CD4-positive, alpha-beta T cell treated with Interferon alpha-2 for 1 hour (primary cell): ENCODE measurements at regions not wholly inside any gene's neighbourhood (a gene's known extent, or its start where the extent isn't known, plus 50 kb on each side); places are given as distances from the start of the nearest gene placed in this dataset.

ENCODE experiments used
- DNase-seq, 2 donors: peaks; one replicate each; pipeline ENCODE4 v3.0.0-alpha.2; 2020 to 2022

DNA sequence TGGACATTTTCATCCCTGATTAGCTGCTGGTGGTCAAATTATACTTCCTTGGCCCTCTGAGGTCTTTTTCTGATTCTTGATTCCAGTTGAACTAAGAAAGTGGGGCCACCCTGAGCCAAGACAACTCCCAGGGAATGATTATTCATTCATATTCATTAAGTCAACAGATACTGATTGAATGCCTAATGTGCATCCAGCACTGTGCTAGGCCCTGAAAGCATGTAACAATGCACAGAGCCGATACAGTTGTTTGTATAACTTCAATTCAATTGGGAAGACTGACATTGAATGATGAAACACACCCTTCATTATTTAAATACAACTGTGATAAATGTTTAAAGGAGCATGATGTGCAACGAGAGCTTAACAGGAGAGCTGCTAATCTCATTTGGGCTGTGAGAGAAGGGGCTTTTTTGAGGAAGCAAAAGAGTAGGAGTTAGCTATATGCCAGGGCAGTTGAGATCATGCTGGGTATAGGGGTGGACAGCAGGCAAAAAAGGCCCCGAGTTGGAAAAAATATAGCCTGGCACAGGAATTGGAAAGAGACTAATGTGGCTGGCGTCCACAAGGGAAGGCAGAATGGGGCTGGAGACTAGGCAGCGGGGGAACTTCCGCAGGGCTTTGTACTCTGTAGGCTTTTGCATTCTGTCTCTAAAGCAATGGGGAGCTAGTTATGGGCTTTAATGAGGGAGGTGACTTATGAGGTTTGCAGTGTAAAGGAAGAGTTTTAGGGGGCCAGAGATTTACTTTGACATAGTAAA is 57.2 kb upstream of the ACVR1 start:
- DNase-seq, result no peak

DNA sequence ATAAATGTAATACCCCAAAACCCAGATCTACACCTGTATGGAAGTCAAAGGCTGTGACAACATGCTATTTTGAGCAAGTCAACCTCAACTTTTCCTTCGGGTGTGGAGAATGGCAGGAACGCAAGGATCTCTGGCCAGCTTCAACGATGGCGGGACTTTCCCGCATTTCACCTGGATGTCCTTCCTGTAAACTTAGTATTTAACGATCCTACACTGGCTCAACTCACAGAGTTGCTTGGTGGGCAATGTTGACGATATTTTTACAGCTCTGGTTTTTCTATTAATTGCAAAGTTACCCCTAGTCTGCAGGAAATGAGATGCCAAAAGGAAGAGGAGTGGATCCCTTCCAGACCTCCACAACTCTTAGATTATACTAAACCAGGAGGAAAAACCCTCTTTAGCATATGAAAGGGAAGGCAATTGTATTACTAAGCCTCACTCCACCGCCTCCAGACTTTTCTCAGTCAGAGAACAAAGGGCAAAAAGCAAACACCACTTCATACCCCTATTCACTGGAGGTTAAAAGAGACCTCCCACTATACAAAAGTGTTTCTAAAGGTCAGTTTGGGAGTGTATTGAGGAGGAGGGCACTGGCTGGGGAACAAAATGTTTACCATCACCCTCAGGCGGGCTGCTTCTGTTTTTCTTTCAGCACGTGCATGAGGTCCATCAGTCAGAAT is 56.5 kb upstream of the ACVR1 start:
- DNase-seq, result no peak

- no peak for DNase-seq
Observed at GRCh38 chr2:157931542-157931941, 55.4 kb upstream of the ACVR1 start.

GRCh38 chr2:157930728-157931127 is 54.6 kb upstream of the ACVR1 start:
- no peak for DNase-seq

GRCh38 chr2:157929871-157930667 is 53.9 kb upstream of the ACVR1 start:
- DNase-seq, result no peak

DNA sequence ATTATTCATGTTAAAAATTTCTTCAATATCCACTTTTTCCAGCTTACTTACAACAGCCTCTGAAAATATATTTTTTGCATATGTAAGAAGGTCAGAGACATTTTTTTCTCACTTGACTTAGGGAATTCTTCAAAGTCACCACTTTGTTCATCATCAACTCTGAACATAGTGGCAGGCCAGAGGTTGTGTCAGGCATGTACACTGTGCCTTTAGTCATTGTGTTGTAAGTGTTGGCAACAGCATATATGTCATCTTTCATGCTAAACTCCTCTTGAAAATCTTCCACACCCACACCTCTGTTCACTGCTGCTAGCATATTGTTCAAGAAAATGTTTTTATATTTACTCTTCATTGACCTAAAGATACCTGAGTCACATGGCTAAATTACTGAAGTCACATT is 52.2 kb upstream of the ACVR1 start:
- DNase-seq, result no peak

DNA sequence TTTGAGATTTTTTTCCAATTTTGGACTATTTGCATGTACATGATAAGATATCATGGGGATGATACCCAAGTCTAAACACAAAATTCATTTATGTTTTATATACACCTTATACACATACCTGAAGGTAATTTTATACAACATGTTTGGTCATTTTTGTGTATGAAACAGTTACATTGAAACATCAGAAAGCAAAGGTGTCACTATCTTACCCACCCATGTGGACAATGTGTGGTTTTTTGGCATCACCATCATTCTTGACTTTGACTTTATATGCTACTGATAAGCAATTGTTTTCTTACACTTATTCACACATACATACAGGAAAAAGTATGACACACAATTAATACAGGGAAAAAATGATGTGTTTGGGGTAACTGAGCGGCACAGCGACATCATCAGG is 51.0 kb upstream of the ACVR1 start:
- no peak for DNase-seq
